ENCODE measurements at regions not wholly inside any gene's neighbourhood (a gene's known extent, or its start where the extent isn't known, plus 50 kb on each side); places are given as distances from the start of the nearest gene placed in this dataset.

DNA sequence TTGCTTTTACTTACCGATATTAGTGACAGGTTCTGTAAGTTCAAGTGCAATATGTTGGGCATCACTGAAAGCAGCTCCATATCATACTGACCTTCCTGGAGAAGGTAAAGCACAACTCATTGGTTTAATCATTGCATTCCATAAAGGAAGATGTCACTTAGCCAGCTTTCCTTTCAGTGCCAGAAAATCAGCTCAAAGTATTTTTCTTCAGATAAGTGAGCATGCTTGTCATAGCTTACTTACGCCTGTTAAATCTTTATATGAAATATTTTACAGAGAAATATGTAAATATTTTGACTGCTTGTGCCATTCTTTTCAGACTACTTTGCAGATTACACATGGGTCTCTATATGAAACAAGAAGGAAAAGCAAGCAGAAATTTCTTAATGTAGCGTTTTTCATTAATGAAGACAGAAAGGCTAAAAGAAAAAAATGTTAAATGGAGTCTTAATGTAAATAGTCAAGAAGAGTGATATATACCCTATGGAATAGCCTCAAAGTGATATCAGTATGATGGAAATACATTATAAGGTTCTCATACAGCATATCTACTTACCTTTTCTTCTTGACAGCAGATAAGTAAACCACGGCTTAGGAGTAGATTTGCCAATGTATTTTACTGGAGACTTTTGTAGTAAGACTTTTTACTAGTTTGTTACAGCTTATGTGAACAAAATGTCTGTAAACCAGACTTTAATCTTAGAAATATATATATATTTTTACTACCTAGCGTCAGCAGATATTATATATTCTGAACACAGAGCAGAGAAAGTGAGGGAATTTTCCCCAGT, 649.7 kb downstream of the METTL15 start:
- Histone ChIP-seq H3K27ac (ENCODE audit: insufficient read depth, low read depth, low read length) (peak overlapping the region; percentile 90), H4K20me1 (replicated peaks; ENCODE audit: control insufficient read depth, extremely low read depth, insufficient read depth, low read length) (no peaks in the 10 kb centered on the region), H3K4me2 (ENCODE audit: insufficient read depth, low read length) (peak overlapping the region; percentile 90), H2AFZ (ENCODE audit: low read depth, low read length) (no peak overlapping the region), H3K4me3 (replicated peaks in 1 of 3; ENCODE audit: insufficient read depth in 1 of 3, low read depth in 1 of 3, low read length in 3 of 3) (peak overlapping the region in 1 of 3 experiments; percentile 42), H3K27me3 (ENCODE audit: control insufficient read depth in 2 of 2, insufficient read depth in 2 of 2, low read length in 2 of 2) (no peaks in the 10 kb centered on the region), H3K4me1 (ENCODE audit: control insufficient read depth, extremely low read depth, insufficient read depth, low read length) (peaks cover 36% of the 10 kb centered on the region), H3K9ac (replicated peaks; ENCODE audit: extremely low read depth, insufficient read depth, low read length) (peak overlapping the region; percentile 73), H3K9me1 (replicated peaks; ENCODE audit: control insufficient read depth, extremely low read depth, insufficient read depth, low read length) (no peaks in the 10 kb centered on the region), H3K9me3 (replicated peaks; ENCODE audit: control insufficient read depth, insufficient read depth, low read length) (no peaks in the 10 kb centered on the region), H3K79me2 (ENCODE audit: control insufficient read depth, insufficient read depth, low read length) (peaks cover 10% of the 10 kb centered on the region), H3K36me3 (ENCODE audit: control insufficient read depth in 2 of 2, extremely low read depth in 1 of 2, insufficient read depth in 2 of 2, low read length in 2 of 2) (no peaks in the 10 kb centered on the region)
- ChIA-PET POLR2A (interaction anchor here (1.3 to 1.5 kb wide), 5 partner anchors 76 to 1059 kb away, joined by 3 to 18 read pairs (median 4); no protein-coding TSS in a partner anchor), CTCF (interaction anchor here (0.8 to 1.8 kb wide), 13 partner anchors 10 to 1059 kb away, joined by 3 to 16 read pairs (median 5); no protein-coding TSS in a partner anchor)
- intact Hi-C loops (cut with micrococcal nuclease) (loop anchor here (1.0 to 5.0 kb wide), 7 partner anchors 9 to 401 kb away; no protein-coding TSS in a partner anchor), dilution Hi-C loops (cut with MboI; ENCODE audit: extremely low pct_ligation_motif_present, low sequenced_read_pairs) (no loop called here)
- peak; percentile 69 for FAIRE-seq
- TF ChIP-seq POLR2A (IDR thresholded peaks at IDR 0.05; ENCODE audit: low read depth, low read length): no peak
- peak; percentile 41 for TF ChIP-seq FOS (IDR thresholded peaks at IDR 0.05; ENCODE audit: borderline replicate concordance, insufficient read depth, low read length)
- TF ChIP-seq, protein P1, sequence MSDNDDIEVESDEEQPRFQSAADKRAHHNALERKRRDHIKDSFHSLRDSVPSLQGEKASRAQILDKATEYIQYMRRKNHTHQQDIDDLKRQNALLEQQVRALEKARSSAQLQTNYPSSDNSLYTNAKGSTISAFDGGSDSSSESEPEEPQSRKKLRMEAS (IDR thresholded peaks at IDR 0.05; ENCODE audit: insufficient read depth, insufficient read length): no peak
- TF ChIP-seq MYC (IDR thresholded peaks at IDR 0.05; ENCODE audit: low read depth, low read length): no peak
- TF ChIP-seq GATA2 (IDR thresholded peaks at IDR 0.05; ENCODE audit: insufficient read depth, insufficient read length, low read depth, low read length): peak; percentile 63
- TF ChIP-seq EZH2 (IDR thresholded peaks at IDR 0.05; ENCODE audit: borderline replicate concordance, low read depth, low read length, severe bottlenecking): no peak
- peak; percentile 23 for TF ChIP-seq POLR2AphosphoS5 (IDR thresholded peaks at IDR 0.05; ENCODE audit: insufficient read depth, low read depth, low read length)
- TF ChIP-seq JUN (IDR thresholded peaks at IDR 0.05; ENCODE audit: borderline replicate concordance, insufficient read depth, insufficient read length, low read depth): peak; percentile 36
- DNase-seq (ENCODE audit: low read depth, low spot score): peak; percentile 85
- TSS peak; percentile 56 for BruUV-seq (replicated peaks)
